Hepatocyte (in vitro differentiated cells): ENCODE measurements at regions not wholly inside any gene's neighbourhood (a gene's known extent, or its start where the extent isn't known, plus 50 kb on each side); places are given as distances from the start of the nearest gene placed in this dataset.

Source experiments
- DNase-seq: peaks from one replicate; pipeline ENCODE4 v3.0.0-alpha.2; 2016; ENCODE audit warnings: low spot score
- H2AFZ ChIP-seq: fragments of 200-600 bp; sonication (generic); 2 replicates; pipeline ENCODE4 v1.6.0; 2016; ENCODE audit warnings: antibody characterized with exemption, mild to moderate bottlenecking
- H3K27ac ChIP-seq: fragments of 200-600 bp; sonication (generic); 2 replicates; pipeline ENCODE4 v1.5.1; 2016; ENCODE audit warnings: mild to moderate bottlenecking
- H3K27me3 ChIP-seq: fragments of 200-600 bp; sonication (generic); 2 replicates; pipeline ENCODE4 v1.6.1; 2016
- H3K36me3 ChIP-seq: fragments of 200-600 bp; sonication (generic); replicated peaks from 2 replicates; pipeline ENCODE4 v1.5.1; 2016; ENCODE audit warnings: low read depth; ENCODE audit not compliant: insufficient read depth
- H3K4me1 ChIP-seq: fragments of 200-600 bp; sonication (generic); 2 replicates; pipeline ENCODE4 v1.5.1; 2016; ENCODE audit warnings: mild to moderate bottlenecking, moderate library complexity; ENCODE audit not compliant: insufficient read depth
- H3K4me2 ChIP-seq: fragments of 200-600 bp; sonication (generic); 2 replicates; pipeline ENCODE4 v1.6.0; 2016
- H3K4me3 ChIP-seq: fragments of 200-600 bp; sonication (generic); 2 replicates; pipeline ENCODE4 v1.5.1; 2016; ENCODE audit warnings: mild to moderate bottlenecking
- H3K79me2 ChIP-seq: fragments of 200-600 bp; sonication (generic); 2 replicates; pipeline ENCODE4 v1.6.0; 2017; ENCODE audit warnings: mild to moderate bottlenecking
- H3K9me2 ChIP-seq: fragments of 200-600 bp; sonication (generic); replicated peaks from 2 replicates; pipeline ENCODE4 v1.6.0; 2017; ENCODE audit warnings: mild to moderate bottlenecking; ENCODE audit not compliant: insufficient read depth
- H3K9me3 ChIP-seq: fragments of 200-600 bp; sonication (generic); 2 replicates; pipeline ENCODE4 v1.5.1; 2016; ENCODE audit warnings: low read depth, mild to moderate bottlenecking
- H4K20me1 ChIP-seq: fragments of 200-600 bp; sonication (generic); 2 replicates; pipeline ENCODE4 v1.6.0; 2016; ENCODE audit warnings: mild to moderate bottlenecking; ENCODE audit not compliant: insufficient read depth, poor library complexity, severe bottlenecking
- EZH2 ChIP-seq: fragments of 200-600 bp; sonication (generic); IDR thresholded peaks from 2 replicates; pipeline ENCODE4 v1.6.1; 2016; ENCODE audit warnings: antibody characterized with exemption, mild to moderate bottlenecking, borderline replicate concordance
- EZH2phosphoT487 ChIP-seq: fragments of 200-600 bp; sonication (generic); IDR thresholded peaks from one replicate; pipeline ENCODE4 v1.6.1; 2018; ENCODE audit warnings: antibody characterized with exemption, mild to moderate bottlenecking, low read depth, moderate library complexity; ENCODE audit not compliant: unreplicated experiment, severe bottlenecking
- WGBS: methylation state at CpG from one replicate; pipeline ENCODE4 v1.1.6; 2016; ENCODE audit warnings: low lambda C conversion rate; ENCODE audit errors: missing lambda C conversion rate; 5-methylcytosine and 5-hydroxymethylcytosine counted together
- TF ChIP-seq, protein P1 (sequence below): fragments of 200-600 bp; sonication (generic); IDR thresholded peaks from 2 replicates; pipeline ENCODE4 v1.5.1; 2016; ENCODE audit warnings: antibody characterized with exemption, mild to moderate bottlenecking; ENCODE audit not compliant: poor library complexity

DNA sequence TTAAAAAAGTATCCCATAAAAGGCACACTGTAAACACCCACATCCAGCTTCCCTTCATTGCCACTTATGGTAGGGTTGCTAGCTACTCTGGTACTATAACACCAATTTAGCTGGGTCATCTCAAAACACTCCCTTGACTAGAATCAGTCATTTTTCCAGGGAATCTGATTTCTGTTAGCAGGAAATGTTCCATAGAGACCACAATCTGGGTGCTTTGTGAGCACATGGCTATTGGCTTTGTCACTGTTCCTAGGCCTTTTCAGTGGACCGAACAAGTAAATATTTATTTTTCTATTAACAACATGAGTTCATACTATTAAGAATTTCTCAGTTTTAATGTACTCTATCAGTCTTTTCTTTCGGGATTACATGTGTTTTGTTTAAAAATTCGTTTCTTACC lies 404.7 kb upstream of the GNPDA2 start:
- Histone ChIP-seq H3K79me2 (no peaks in the 10 kb centered on the region), H2AFZ (no peak overlapping the region), H3K9me3 (no peaks in the 10 kb centered on the region), H3K27ac (no peak overlapping the region), H3K36me3 (no peaks in the 10 kb centered on the region), H3K9me2 (no peaks in the 10 kb centered on the region), H3K27me3 (no peaks in the 10 kb centered on the region), H3K4me1 (no peaks in the 10 kb centered on the region), H4K20me1 (no peaks in the 10 kb centered on the region), H3K4me2 (no peak overlapping the region), H3K4me3 (no peak overlapping the region)
- 83% methylated on average over 3 of the region's 3 CpGs for WGBS
- DNase-seq: no peak
- TF ChIP-seq EZH2 (no peak), EZH2phosphoT487 (no peak)
- TF ChIP-seq, protein P1, sequence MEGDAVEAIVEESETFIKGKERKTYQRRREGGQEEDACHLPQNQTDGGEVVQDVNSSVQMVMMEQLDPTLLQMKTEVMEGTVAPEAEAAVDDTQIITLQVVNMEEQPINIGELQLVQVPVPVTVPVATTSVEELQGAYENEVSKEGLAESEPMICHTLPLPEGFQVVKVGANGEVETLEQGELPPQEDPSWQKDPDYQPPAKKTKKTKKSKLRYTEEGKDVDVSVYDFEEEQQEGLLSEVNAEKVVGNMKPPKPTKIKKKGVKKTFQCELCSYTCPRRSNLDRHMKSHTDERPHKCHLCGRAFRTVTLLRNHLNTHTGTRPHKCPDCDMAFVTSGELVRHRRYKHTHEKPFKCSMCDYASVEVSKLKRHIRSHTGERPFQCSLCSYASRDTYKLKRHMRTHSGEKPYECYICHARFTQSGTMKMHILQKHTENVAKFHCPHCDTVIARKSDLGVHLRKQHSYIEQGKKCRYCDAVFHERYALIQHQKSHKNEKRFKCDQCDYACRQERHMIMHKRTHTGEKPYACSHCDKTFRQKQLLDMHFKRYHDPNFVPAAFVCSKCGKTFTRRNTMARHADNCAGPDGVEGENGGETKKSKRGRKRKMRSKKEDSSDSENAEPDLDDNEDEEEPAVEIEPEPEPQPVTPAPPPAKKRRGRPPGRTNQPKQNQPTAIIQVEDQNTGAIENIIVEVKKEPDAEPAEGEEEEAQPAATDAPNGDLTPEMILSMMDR: no peak

DNA sequence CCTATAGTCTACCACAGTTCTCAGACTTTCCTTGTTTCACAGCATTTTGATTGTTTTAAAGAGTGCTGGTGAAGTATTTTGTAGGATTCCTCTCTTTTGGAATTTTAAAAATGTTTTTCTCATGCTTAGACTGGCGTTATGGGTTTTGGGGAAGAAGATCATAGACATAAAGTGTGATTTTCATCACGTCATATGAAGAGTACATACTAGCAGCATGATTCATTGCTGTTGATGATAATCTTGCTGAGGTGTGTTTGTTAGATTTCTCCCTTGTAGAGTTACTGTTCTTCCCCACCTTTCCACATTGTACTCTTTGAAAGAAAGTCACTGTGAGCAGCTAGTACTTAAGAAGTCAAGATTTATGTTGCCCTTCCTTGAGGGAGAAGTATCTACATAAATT lies 396.1 kb upstream of the GNPDA2 start:
- Histone ChIP-seq H3K4me3 (no peak overlapping the region), H3K79me2 (no peaks in the 10 kb centered on the region), H3K27ac (no peak overlapping the region), H3K9me2 (no peaks in the 10 kb centered on the region), H3K36me3 (no peaks in the 10 kb centered on the region), H4K20me1 (no peaks in the 10 kb centered on the region), H3K4me2 (no peak overlapping the region), H3K4me1 (no peaks in the 10 kb centered on the region), H2AFZ (no peak overlapping the region), H3K9me3 (no peaks in the 10 kb centered on the region), H3K27me3 (no peaks in the 10 kb centered on the region)
- WGBS: 61% methylated on average over 2 of the region's 2 CpGs
- TF ChIP-seq EZH2phosphoT487 (no peak), EZH2 (no peak)
- TF ChIP-seq, protein P1: no peak
- DNase-seq: no peak

DNA sequence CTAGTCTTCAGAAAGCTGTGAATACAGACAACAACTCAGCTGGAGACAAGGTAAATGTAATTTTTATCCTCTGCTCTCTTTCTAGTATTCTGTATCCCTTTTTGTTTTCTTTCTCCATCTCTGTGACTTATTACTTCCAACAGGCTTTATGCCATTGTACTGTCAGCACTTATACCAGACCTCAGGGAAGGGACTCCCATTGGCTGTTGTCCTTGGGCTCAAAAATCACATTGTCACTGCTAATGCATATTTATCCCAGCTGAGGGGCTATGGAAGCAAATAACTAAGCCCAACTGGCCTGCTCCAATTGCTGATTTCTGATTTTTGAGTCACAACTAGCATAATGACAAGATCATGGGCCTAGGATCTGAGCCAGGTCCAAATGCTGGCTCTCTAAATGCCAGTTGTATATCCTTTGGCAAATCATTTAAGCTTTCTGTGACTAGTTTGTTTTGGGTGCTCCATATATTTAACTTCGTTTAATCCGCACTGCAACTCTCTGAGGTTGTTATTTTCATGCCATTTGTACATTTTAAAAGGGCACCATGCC lies 395.1 kb upstream of the GNPDA2 start:
- Histone ChIP-seq H3K4me1 (no peaks in the 10 kb centered on the region), H3K9me3 (no peaks in the 10 kb centered on the region), H4K20me1 (no peaks in the 10 kb centered on the region), H3K4me3 (no peak overlapping the region), H3K27me3 (no peaks in the 10 kb centered on the region), H3K9me2 (no peaks in the 10 kb centered on the region), H3K4me2 (no peak overlapping the region), H2AFZ (no peak overlapping the region), H3K36me3 (no peaks in the 10 kb centered on the region), H3K27ac (no peak overlapping the region), H3K79me2 (no peaks in the 10 kb centered on the region)
- no peak for DNase-seq
- 67% methylated on average over 2 of the region's 2 CpGs for WGBS
- TF ChIP-seq, protein P1: no peak
- TF ChIP-seq EZH2 (no peak), EZH2phosphoT487 (no peak)

DNA sequence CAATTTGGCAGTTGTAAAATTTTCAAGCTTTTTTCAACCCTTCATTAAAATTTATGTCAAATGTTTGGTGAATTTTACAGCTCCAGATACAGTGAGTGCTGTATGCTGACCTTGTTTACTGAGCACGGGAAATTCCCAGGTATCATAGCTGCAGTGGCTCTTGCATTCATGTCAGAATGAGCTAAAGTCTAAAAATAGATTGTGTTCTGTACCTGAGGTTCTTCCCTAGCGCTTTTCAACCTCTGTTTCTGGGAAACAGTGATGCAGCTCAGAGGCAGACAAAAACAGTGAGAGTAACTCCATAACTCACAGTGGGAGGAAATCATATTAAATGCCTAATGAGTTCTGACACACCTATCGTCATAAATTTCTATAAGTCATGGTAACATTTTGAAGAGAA lies 393.8 kb upstream of the GNPDA2 start:
- no peaks in the 10 kb centered on the region for H3K4me1 ChIP-seq
- no peaks in the 10 kb centered on the region for H3K27me3 ChIP-seq
- no peak overlapping the region for H3K4me2 ChIP-seq
- no peaks in the 10 kb centered on the region for H4K20me1 ChIP-seq
- no peaks in the 10 kb centered on the region for H3K9me3 ChIP-seq
- H2AFZ ChIP-seq: no peak overlapping the region
- TF ChIP-seq EZH2phosphoT487: no peak
- no peaks in the 10 kb centered on the region for H3K9me2 ChIP-seq
- H3K79me2 ChIP-seq: no peaks in the 10 kb centered on the region
- peak; percentile 54 for DNase-seq
- WGBS: 69% methylated on average over 3 of the region's 3 CpGs
- no peaks in the 10 kb centered on the region for H3K36me3 ChIP-seq
- no peak overlapping the region for H3K4me3 ChIP-seq
- peak overlapping the region; percentile 21 for H3K27ac ChIP-seq
